ENCODE measurements at regions not wholly inside any gene's neighbourhood (a gene's known extent, or its start where the extent isn't known, plus 50 kb on each side); places are given as distances from the start of the nearest gene placed in this dataset.

- DNase-seq = no peak
- no peak overlapping the region for H3K4me3 ChIP-seq (ENCODE audit: low read length)
- H3K9me3 ChIP-seq (ENCODE audit: control insufficient read depth in 1 of 2, insufficient read depth in 1 of 2, low read length in 2 of 2) = no peaks in the 10 kb centered on the region
- no peak overlapping the region for H3K4me3 Mint-ChIP-seq
- intact Hi-C loops (cut with DNase I, micrococcal nuclease) = no loop called here
- ChIA-PET CTCF (interaction anchor here (0.7 kb wide), 1 partner anchor 15 kb away, joined by 5 read pairs; no protein-coding TSS in a partner anchor), POLR2A (interaction anchor here (1.4 kb wide), 2 partner anchors 30 to 67 kb away, joined by 4 to 5 read pairs; no protein-coding TSS in a partner anchor)
- no peaks in the 10 kb centered on the region for H3K27me3 Mint-ChIP-seq
- H3K9me3 Mint-ChIP-seq = no peaks in the 10 kb centered on the region
- no peak overlapping the region for H3K27ac Mint-ChIP-seq
- no peaks in the 10 kb centered on the region for H3K36me3 Mint-ChIP-seq (ENCODE audit: low read depth)
- H3K36me3 ChIP-seq (ENCODE audit: insufficient read depth, low read length) = no peaks in the 10 kb centered on the region
- no peak for TF ChIP-seq CTCF (IDR thresholded peaks at IDR 0.05)
- peaks cover 32% of the 10 kb centered on the region for H3K4me1 Mint-ChIP-seq (ENCODE audit: low read depth)
- peaks cover 11% of the 10 kb centered on the region for H3K4me1 ChIP-seq (ENCODE audit: insufficient read depth, low read length)
- no peak overlapping the region for H3K27ac ChIP-seq (ENCODE audit: low read depth in 1 of 2, low read length in 2 of 2)
- ATAC-seq (ENCODE audit: poor library complexity) = no peak
- H3K27me3 ChIP-seq (ENCODE audit: control insufficient read depth in 1 of 2, insufficient read depth in 2 of 2, low read length in 2 of 2) = no peaks in the 10 kb centered on the region
Observed at GRCh38 chr11:121383716-121384115, 68.4 kb upstream of the SORL1 start.

- no peaks in the 10 kb centered on the region for H3K9me3 ChIP-seq (ENCODE audit: control insufficient read depth in 1 of 2, insufficient read depth in 1 of 2, low read length in 2 of 2)
- DNase-seq (no peak), ATAC-seq (ENCODE audit: poor library complexity) (no peak)
- no peaks in the 10 kb centered on the region for H3K27me3 ChIP-seq (ENCODE audit: control insufficient read depth in 1 of 2, insufficient read depth in 2 of 2, low read length in 2 of 2)
- no peaks in the 10 kb centered on the region for H3K36me3 ChIP-seq (ENCODE audit: insufficient read depth, low read length)
- Mint-ChIP-seq H3K27me3 (no peaks in the 10 kb centered on the region), H3K4me1 (ENCODE audit: low read depth) (peaks cover 12% of the 10 kb centered on the region), H3K9me3 (no peaks in the 10 kb centered on the region), H3K36me3 (ENCODE audit: low read depth) (no peaks in the 10 kb centered on the region), H3K27ac (no peak overlapping the region), H3K4me3 (no peak overlapping the region)
- no peak overlapping the region for H3K27ac ChIP-seq (ENCODE audit: low read depth in 1 of 2, low read length in 2 of 2)
- no peak for TF ChIP-seq CTCF (IDR thresholded peaks at IDR 0.05)
- CTCF ChIA-PET = interaction anchor here (1.1 kb wide), 1 partner anchor 51 kb away, joined by 3 read pairs; no protein-coding TSS in a partner anchor
- intact Hi-C loops (cut with DNase I, micrococcal nuclease) = no loop called here
- H3K4me1 ChIP-seq (ENCODE audit: insufficient read depth, low read length) = no peaks in the 10 kb centered on the region
- POLR2A ChIA-PET = no interaction called here
- no peak overlapping the region for H3K4me3 ChIP-seq (ENCODE audit: low read length)
Observed at GRCh38 chr11:121385688-121386087, 66.4 kb upstream of the SORL1 start.
